HCT116 (cell line): ENCODE measurements at regions not wholly inside any gene's neighbourhood (a gene's known extent, or its start where the extent isn't known, plus 50 kb on each side); places are given as distances from the start of the nearest gene placed in this dataset.

ENCODE experiments used
- CBX3 ChIP-seq: IDR thresholded peaks from 2 replicates; pipeline ENCODE4 v1.6.1; 2012; ENCODE audit warnings: low read depth
- EZH2phosphoT487 ChIP-seq: fragments of 200-600 bp; IDR thresholded peaks from 2 replicates; pipeline ENCODE4 v1.6.1; 2018; ENCODE audit warnings: antibody characterized with exemption, borderline replicate concordance
- POLR2A ChIP-seq: IDR thresholded peaks from 2 replicates; pipeline ENCODE4 v1.7.0; 2011; ENCODE audit warnings: borderline replicate concordance; ENCODE audit not compliant: insufficient read depth, insufficient read length; ENCODE audit errors: extremely low read depth
- TF ChIP-seq, protein P1 (sequence below), 3 experiments: fragments of 200-600 bp in 1 of 3; sonication (generic) in 1 of 3; IDR thresholded peaks in 2 of 3; conservative IDR thresholded peaks in 1 of 3; 2 replicates each; pipeline ENCODE4 v1.5.1; 2012 to 2017; ENCODE audit warnings: low read depth in 2 of 3, low read length in 2 of 3, antibody characterized with exemption in 1 of 3, borderline replicate concordance in 1 of 3, control low read depth in 1 of 3, mild to moderate bottlenecking in 1 of 3, mixed read lengths in 1 of 3, mixed run types in 1 of 3, moderate library complexity in 1 of 3; ENCODE audit not compliant: insufficient read depth in 1 of 3
- TF ChIP-seq, protein P2 (sequence below): IDR thresholded peaks from 2 replicates; pipeline ENCODE4 v1.6.1; 2012; ENCODE audit warnings: low read depth

DNA sequence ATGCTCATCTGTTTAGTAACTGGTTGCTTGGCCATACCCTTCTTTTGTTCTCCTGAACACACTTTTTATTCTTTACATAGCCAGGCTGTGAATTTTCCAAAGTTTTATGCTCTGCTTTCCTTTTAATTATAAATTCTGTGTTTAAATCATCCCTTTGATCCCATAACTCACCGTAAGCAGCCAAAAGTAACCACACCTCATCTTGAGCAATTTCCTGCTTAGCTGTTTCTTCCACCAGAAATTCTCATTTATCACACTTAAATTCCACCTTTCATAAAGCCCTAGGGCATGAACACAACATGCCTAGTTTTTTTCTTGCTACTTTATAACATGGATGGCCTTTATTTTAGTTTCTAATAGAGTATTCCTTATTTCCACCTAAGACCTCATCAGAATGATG, 510.7 kb downstream of the C12orf50 start:
- TF ChIP-seq, protein P1, sequence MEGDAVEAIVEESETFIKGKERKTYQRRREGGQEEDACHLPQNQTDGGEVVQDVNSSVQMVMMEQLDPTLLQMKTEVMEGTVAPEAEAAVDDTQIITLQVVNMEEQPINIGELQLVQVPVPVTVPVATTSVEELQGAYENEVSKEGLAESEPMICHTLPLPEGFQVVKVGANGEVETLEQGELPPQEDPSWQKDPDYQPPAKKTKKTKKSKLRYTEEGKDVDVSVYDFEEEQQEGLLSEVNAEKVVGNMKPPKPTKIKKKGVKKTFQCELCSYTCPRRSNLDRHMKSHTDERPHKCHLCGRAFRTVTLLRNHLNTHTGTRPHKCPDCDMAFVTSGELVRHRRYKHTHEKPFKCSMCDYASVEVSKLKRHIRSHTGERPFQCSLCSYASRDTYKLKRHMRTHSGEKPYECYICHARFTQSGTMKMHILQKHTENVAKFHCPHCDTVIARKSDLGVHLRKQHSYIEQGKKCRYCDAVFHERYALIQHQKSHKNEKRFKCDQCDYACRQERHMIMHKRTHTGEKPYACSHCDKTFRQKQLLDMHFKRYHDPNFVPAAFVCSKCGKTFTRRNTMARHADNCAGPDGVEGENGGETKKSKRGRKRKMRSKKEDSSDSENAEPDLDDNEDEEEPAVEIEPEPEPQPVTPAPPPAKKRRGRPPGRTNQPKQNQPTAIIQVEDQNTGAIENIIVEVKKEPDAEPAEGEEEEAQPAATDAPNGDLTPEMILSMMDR (IDR thresholded peaks at IDR 0.05 in 2 of 3, conservative IDR thresholded peaks at IDR 0.05 in 1 of 3; ENCODE audit: borderline replicate concordance in 1 of 3, insufficient read depth in 1 of 3, low read depth in 2 of 3, low read length in 2 of 3): no peak
- TF ChIP-seq, protein P2, sequence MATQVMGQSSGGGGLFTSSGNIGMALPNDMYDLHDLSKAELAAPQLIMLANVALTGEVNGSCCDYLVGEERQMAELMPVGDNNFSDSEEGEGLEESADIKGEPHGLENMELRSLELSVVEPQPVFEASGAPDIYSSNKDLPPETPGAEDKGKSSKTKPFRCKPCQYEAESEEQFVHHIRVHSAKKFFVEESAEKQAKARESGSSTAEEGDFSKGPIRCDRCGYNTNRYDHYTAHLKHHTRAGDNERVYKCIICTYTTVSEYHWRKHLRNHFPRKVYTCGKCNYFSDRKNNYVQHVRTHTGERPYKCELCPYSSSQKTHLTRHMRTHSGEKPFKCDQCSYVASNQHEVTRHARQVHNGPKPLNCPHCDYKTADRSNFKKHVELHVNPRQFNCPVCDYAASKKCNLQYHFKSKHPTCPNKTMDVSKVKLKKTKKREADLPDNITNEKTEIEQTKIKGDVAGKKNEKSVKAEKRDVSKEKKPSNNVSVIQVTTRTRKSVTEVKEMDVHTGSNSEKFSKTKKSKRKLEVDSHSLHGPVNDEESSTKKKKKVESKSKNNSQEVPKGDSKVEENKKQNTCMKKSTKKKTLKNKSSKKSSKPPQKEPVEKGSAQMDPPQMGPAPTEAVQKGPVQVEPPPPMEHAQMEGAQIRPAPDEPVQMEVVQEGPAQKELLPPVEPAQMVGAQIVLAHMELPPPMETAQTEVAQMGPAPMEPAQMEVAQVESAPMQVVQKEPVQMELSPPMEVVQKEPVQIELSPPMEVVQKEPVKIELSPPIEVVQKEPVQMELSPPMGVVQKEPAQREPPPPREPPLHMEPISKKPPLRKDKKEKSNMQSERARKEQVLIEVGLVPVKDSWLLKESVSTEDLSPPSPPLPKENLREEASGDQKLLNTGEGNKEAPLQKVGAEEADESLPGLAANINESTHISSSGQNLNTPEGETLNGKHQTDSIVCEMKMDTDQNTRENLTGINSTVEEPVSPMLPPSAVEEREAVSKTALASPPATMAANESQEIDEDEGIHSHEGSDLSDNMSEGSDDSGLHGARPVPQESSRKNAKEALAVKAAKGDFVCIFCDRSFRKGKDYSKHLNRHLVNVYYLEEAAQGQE: no peak
- no peak for TF ChIP-seq EZH2phosphoT487
- TF ChIP-seq POLR2A: no peak
- TF ChIP-seq CBX3: no peak
